Neural progenitor cell (in vitro differentiated cells): ENCODE measurements at regions not wholly inside any gene's neighbourhood (a gene's known extent, or its start where the extent isn't known, plus 50 kb on each side); places are given as distances from the start of the nearest gene placed in this dataset.

Experiments
- DNase-seq: peaks from one replicate; pipeline ENCODE4 v3.0.0-alpha.2; 2016; ENCODE audit warnings: low spot score
- H2AFZ ChIP-seq: fragments of 200-600 bp; sonication (generic); replicated peaks from 2 replicates; pipeline ENCODE4 v1.6.1; 2016; ENCODE audit warnings: antibody characterized with exemption
- H3F3A ChIP-seq: fragments of 200-600 bp; sonication (generic); 2 replicates; pipeline ENCODE4 v1.6.1; 2016; ENCODE audit warnings: antibody characterized with exemption, low read depth
- H3K27ac ChIP-seq: fragments of 200-600 bp; sonication (generic); 2 replicates; pipeline ENCODE4 v1.5.1; 2016; ENCODE audit warnings: mild to moderate bottlenecking
- H3K27me3 ChIP-seq: fragments of 200-600 bp; sonication (generic); 2 replicates; pipeline ENCODE4 v1.6.1; 2016; ENCODE audit warnings: mild to moderate bottlenecking, moderate library complexity
- H3K36me3 ChIP-seq: fragments of 200-600 bp; sonication (generic); 2 replicates; pipeline ENCODE4 v1.5.1; 2016
- H3K4me1 ChIP-seq: fragments of 200-600 bp; sonication (generic); 2 replicates; pipeline ENCODE4 v1.6.1; 2016; ENCODE audit warnings: mixed run types
- H3K4me2 ChIP-seq: fragments of 200-600 bp; sonication (generic); 2 replicates; pipeline ENCODE4 v1.6.1; 2016
- H3K4me3 ChIP-seq: fragments of 200-600 bp; sonication (generic); 2 replicates; pipeline ENCODE4 v1.5.1; 2016
- H3K79me2 ChIP-seq: fragments of 200-600 bp; sonication (generic); 2 replicates; pipeline ENCODE4 v1.6.1; 2016; ENCODE audit warnings: low read depth
- H3K9ac ChIP-seq: fragments of 200-600 bp; sonication (generic); 2 replicates; pipeline ENCODE4 v1.6.1; 2016
- H3K9me3 ChIP-seq: fragments of 200-600 bp; sonication (generic); 2 replicates; pipeline ENCODE4 v1.5.1; 2016; ENCODE audit warnings: low read depth
- H4K20me1 ChIP-seq: fragments of 200-600 bp; sonication (generic); 2 replicates; pipeline ENCODE4 v1.6.1; 2016; ENCODE audit warnings: low read depth
- H3K27ac Mint-ChIP-seq: 3 replicates; pipeline ENCODE4 v1.8.0; 2021; ENCODE audit warnings: mixed read lengths
- H3K27me3 Mint-ChIP-seq: 2 replicates; pipeline ENCODE4 v1.8.0; 2022; ENCODE audit warnings: low read depth, mild to moderate bottlenecking, inconsistent platforms, moderate library complexity, mixed read lengths; ENCODE audit not compliant: insufficient read depth
- H3K36me3 Mint-ChIP-seq: 3 replicates; pipeline ENCODE4 v1.8.0; 2021; ENCODE audit warnings: mixed read lengths
- H3K4me1 Mint-ChIP-seq: 3 replicates; pipeline ENCODE4 v1.8.0; 2021; ENCODE audit warnings: mixed read lengths
- H3K4me3 Mint-ChIP-seq: 3 replicates; pipeline ENCODE4 v1.8.0; 2021; ENCODE audit warnings: mild to moderate bottlenecking, moderate library complexity, mixed read lengths
- H3K9me3 Mint-ChIP-seq: 3 replicates; pipeline ENCODE4 v1.8.0; 2020; ENCODE audit warnings: mixed read lengths
- CTCF ChIP-seq: fragments of 200-600 bp; sonication (generic); IDR thresholded peaks from 2 replicates; pipeline ENCODE4 v1.5.1; 2017; ENCODE audit warnings: antibody characterized with exemption, mild to moderate bottlenecking
- EZH2 ChIP-seq: fragments of 200-600 bp; sonication (generic); IDR thresholded peaks from 2 replicates; pipeline ENCODE4 v1.6.1; 2017; ENCODE audit warnings: antibody characterized with exemption, mild to moderate bottlenecking, moderate library complexity
- EZH2phosphoT487 ChIP-seq: fragments of 200-600 bp; sonication (generic); IDR thresholded peaks from 2 replicates; pipeline ENCODE4 v1.6.1; 2017; ENCODE audit warnings: antibody characterized with exemption

GRCh38 chr4:84291969-84292368 is 207.1 kb downstream of the NKX6-1 start:
- Histone ChIP-seq H3F3A (no peaks in the 10 kb centered on the region), H3K4me2 (no peak overlapping the region), H3K4me3 (no peak overlapping the region), H4K20me1 (no peaks in the 10 kb centered on the region), H3K27ac (no peak overlapping the region), H3K79me2 (no peaks in the 10 kb centered on the region), H3K9me3 (no peaks in the 10 kb centered on the region), H3K9ac (no peak overlapping the region), H2AFZ (no peak overlapping the region), H3K27me3 (no peaks in the 10 kb centered on the region), H3K36me3 (no peaks in the 10 kb centered on the region), H3K4me1 (no peaks in the 10 kb centered on the region)
- Mint-ChIP-seq H3K4me3 (no peak overlapping the region), H3K27ac (no peak overlapping the region), H3K9me3 (peaks cover 17% of the 10 kb centered on the region), H3K36me3 (no peaks in the 10 kb centered on the region), H3K4me1 (no peaks in the 10 kb centered on the region), H3K27me3 (no peaks in the 10 kb centered on the region)
- no peak for DNase-seq
- no peak for TF ChIP-seq EZH2
- no peak for TF ChIP-seq EZH2phosphoT487

DNA sequence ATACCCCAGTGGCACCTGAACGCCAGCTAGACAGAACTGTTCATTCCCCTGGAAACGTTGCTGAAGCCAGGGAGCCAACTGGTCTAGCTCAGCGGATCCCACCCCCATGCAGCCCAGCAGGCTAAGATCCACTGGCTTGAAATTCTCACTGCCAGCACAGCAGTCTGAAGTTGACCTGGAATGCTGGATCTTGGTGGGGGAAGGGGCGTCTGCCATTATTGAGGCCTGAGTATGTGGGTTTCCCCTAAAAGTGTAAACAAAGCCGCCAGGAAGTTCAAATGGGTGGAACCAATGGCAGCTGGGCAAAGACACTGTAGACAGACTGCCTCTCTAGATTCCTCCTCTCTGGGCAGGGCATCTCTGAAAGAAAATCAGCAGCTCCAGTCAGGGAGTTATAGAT is 213.0 kb downstream of the NKX6-1 start:
- Mint-ChIP-seq H3K9me3 (peaks cover 21% of the 10 kb centered on the region), H3K4me3 (no peak overlapping the region), H3K36me3 (no peaks in the 10 kb centered on the region), H3K27me3 (no peaks in the 10 kb centered on the region), H3K4me1 (no peaks in the 10 kb centered on the region), H3K27ac (no peak overlapping the region)
- H3K27me3 ChIP-seq, result no peaks in the 10 kb centered on the region
- H3K36me3 ChIP-seq, result no peaks in the 10 kb centered on the region
- H3K4me3 ChIP-seq, result no peak overlapping the region
- no peak overlapping the region for H3K4me2 ChIP-seq
- no peaks in the 10 kb centered on the region for H3K79me2 ChIP-seq
- H3K9ac ChIP-seq, result no peak overlapping the region
- no peaks in the 10 kb centered on the region for H3F3A ChIP-seq
- no peak for TF ChIP-seq EZH2phosphoT487
- no peak overlapping the region for H2AFZ ChIP-seq
- no peaks in the 10 kb centered on the region for H4K20me1 ChIP-seq
- no peak for DNase-seq
- no peaks in the 10 kb centered on the region for H3K9me3 ChIP-seq
- H3K27ac ChIP-seq, result no peak overlapping the region
- H3K4me1 ChIP-seq, result no peaks in the 10 kb centered on the region

- no peaks in the 10 kb centered on the region for H3K4me1 Mint-ChIP-seq
- Histone ChIP-seq H3K36me3 (no peaks in the 10 kb centered on the region), H3K4me1 (no peaks in the 10 kb centered on the region), H3K27ac (no peak overlapping the region), H2AFZ (no peak overlapping the region), H3K9ac (no peak overlapping the region), H3K4me2 (no peak overlapping the region), H3F3A (no peaks in the 10 kb centered on the region), H4K20me1 (no peaks in the 10 kb centered on the region), H3K79me2 (no peaks in the 10 kb centered on the region), H3K27me3 (no peaks in the 10 kb centered on the region), H3K9me3 (no peaks in the 10 kb centered on the region), H3K4me3 (no peak overlapping the region)
- H3K27me3 Mint-ChIP-seq, result no peaks in the 10 kb centered on the region
- H3K36me3 Mint-ChIP-seq, result no peaks in the 10 kb centered on the region
- H3K4me3 Mint-ChIP-seq, result no peak overlapping the region
- TF ChIP-seq EZH2 (no peak), EZH2phosphoT487 (no peak), CTCF (no peak)
- no peak overlapping the region for H3K27ac Mint-ChIP-seq
- no peak for DNase-seq
- no peaks in the 10 kb centered on the region for H3K9me3 Mint-ChIP-seq
Observed at GRCh38 chr4:84279678-84280077, 219.4 kb downstream of the NKX6-1 start.

- H2AFZ ChIP-seq, result no peak overlapping the region
- H3K4me3 ChIP-seq, result no peak overlapping the region
- H3K79me2 ChIP-seq, result no peaks in the 10 kb centered on the region
- H3K27ac ChIP-seq, result no peak overlapping the region
- no peaks in the 10 kb centered on the region for H3K4me1 ChIP-seq
- H4K20me1 ChIP-seq, result no peaks in the 10 kb centered on the region
- TF ChIP-seq EZH2 (no peak), EZH2phosphoT487 (no peak), CTCF (no peak)
- no peaks in the 10 kb centered on the region for H3K9me3 ChIP-seq
- no peak overlapping the region for H3K9ac ChIP-seq
- no peaks in the 10 kb centered on the region for H3F3A ChIP-seq
- Mint-ChIP-seq H3K4me3 (no peak overlapping the region), H3K36me3 (no peaks in the 10 kb centered on the region), H3K27ac (no peak overlapping the region), H3K9me3 (no peaks in the 10 kb centered on the region), H3K4me1 (no peaks in the 10 kb centered on the region), H3K27me3 (no peaks in the 10 kb centered on the region)
- H3K36me3 ChIP-seq, result no peaks in the 10 kb centered on the region
- DNase-seq, result no peak
- no peak overlapping the region for H3K4me2 ChIP-seq
- no peaks in the 10 kb centered on the region for H3K27me3 ChIP-seq
Observed at GRCh38 chr4:84277923-84278322, 221.2 kb downstream of the NKX6-1 start.
